Stimulated activated CD4-positive, alpha-beta T cell treated with anti-CD3 and anti-CD28 coated beads, Interleukin-1b, Interleukin-23, amount 100 ng/mL, for 48 hours (primary cell): ENCODE measurements at regions not wholly inside any gene's neighbourhood (a gene's known extent, or its start where the extent isn't known, plus 50 kb on each side); places are given as distances from the start of the nearest gene placed in this dataset.
"Not testable (repeated sequence)": the region's sequence is repeated elsewhere in the genome, so short reads cannot be mapped to it uniquely, and the experiment has no call there.

Source experiments
- DNase-seq: peaks from one replicate; pipeline ENCODE4 v3.0.0-alpha.2; 2020

- DNase-seq = no peak
Observed at GRCh38 chr7:89401099-89401498, 605.6 kb upstream of the TEX47 start.

- DNase-seq = no peak
Observed at GRCh38 chr7:89401690-89402089, 606.2 kb upstream of the TEX47 start.

DNA sequence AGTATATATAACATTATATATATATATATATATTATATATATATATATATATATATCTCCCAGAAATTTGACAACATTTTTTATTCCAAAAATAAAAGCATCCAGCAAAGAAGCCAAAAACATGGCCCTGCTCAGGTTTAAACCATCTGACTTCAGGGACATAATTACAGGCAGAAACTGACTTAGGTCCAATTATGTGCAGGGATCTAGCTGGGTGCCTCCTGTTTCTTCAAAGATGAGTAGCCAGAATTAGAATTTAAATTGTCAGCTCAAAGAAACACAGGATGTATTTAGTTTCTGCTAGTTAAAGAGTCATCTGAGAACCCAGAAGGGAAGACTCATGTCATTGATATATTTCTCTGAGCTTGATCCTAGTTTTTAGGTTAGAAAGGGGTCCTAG, 656.4 kb upstream of the TEX47 start:
- no peak for DNase-seq

- no peak for DNase-seq
Observed at GRCh38 chr7:89456556-89456955, 661.0 kb upstream of the TEX47 start.

DNA sequence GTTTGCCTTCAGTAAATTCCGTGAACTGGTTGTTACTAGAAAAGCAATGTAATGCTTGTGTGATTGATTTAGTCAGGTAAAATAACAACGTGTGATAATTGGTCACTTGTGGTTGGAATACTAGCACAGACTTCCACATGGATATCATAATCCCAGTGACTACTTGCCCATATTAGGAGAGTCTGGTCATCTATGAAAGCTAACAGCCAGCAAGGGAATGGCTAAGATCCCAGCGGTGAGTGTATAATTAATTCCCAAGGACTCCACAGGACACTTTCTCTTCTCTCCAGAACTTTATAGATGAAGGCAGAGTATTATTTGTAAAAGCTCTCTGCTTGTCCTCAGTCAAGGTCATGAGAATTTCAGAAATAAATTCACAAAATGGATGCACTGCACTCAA, 662.6 kb upstream of the TEX47 start:
- DNase-seq = no peak

GRCh38 chr7:89474456-89474855, 678.9 kb upstream of the TEX47 start:
- DNase-seq = no peak

DNA sequence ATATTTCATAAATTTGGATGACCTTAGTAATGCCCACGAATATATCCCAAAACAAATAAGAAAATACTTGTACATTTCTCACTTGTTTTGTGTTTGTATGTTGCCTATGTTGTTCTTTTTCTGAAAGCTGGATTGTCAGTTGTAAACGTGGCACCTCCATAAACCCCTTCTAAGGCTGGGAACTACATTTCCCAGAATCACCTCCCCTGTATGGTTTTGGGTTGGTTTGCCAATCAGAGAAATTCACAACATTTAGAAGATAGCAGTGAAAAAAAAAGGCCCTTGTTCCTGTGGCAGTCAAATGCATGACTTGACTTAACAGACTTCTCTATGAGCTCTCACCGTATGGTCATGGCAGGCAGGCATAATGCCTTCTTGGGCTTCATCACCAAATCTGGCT, 676.3 kb upstream of the STEAP1 start:
- DNase-seq = no peak

GRCh38 chr7:89495704-89496103, 658.6 kb upstream of the STEAP1 start:
- DNase-seq = no peak

GRCh38 chr7:89500084-89500483, 654.2 kb upstream of the STEAP1 start:
- no peak for DNase-seq

DNA sequence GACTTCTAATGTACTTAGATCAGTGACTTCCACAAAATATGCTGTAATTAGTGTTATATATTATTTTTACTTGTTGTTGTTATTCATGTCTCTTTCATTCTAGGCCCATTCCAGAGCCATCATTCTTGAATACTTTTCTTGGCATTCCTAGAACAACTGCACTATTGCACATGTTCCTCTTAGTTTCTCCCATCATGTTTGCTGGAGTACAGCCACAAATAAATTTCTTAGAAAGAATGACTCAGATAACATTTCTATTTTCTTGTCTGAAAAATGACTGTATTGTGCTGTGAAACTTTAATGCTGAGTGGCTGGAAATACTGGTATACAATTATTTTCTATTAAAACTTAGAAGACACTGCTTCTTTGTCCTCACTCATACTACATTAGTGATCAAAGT, 651.0 kb upstream of the STEAP1 start:
- DNase-seq = no peak

GRCh38 chr7:89507034-89507433, 647.2 kb upstream of the STEAP1 start:
- DNase-seq = no peak

GRCh38 chr7:89511900-89512299, 642.4 kb upstream of the STEAP1 start:
- DNase-seq = no peak

DNA sequence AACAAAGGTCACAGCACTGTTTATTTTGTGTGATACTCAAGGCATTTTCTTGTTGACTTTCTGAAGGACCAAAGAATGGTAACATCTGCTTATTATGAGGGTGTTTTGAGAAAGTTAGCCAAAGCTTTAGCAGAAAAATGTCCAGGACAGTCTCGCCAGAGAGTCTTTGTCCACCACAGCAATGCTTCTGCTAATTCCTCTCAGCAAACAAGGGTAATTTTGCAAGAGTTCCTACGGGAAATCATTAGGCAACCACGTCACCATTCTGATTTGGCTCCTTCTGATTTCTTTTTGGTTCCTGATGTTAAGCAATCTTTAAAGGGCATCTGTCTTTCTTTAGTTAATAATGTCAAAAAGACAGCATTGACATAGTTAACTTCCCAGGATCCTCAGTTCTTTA, 639.3 kb upstream of the STEAP1 start:
- no peak for DNase-seq

GRCh38 chr7:89517815-89518214, 636.5 kb upstream of the STEAP1 start:
- no peak for DNase-seq

GRCh38 chr7:89549768-89550167, 604.5 kb upstream of the STEAP1 start:
- DNase-seq = no peak

DNA sequence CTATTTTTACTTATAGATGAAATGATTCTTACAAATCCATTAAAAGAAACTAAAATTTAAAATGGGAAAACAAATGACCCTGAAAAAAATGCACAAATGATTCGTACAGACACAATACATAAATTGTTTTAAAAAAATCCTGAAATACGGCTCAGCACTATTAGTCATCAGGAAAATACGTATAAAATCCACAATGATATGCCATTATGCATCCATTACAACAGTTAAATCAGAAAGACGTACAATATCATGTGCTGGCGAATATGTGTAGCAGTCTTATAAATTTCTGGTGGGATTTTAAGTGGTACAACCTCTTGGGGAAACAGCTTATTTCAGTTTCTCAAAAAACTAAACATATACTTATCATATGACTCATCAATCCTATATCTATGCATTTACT, 600.1 kb upstream of the STEAP1 start:
- no peak for DNase-seq

DNA sequence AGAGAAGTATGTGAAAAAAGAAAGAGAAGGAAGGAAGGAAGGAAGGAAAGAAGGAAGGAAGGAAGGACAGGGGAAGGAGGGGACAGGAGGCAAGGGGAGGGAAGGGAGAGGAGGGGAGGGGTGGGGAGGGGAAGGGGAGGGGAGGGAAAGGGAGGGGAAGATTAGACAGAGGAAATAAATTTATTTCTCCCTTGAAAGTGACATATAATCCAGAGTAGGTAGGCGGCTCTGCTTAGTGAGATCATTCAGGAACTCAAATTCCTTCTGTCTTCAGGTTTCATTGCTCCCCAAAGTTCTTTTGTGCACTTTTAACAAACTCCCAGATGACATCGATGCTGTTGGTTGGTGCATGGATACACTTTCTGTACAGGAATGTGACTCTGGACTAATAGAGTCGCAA, 594.7 kb upstream of the STEAP1 start:
- no peak for DNase-seq

DNA sequence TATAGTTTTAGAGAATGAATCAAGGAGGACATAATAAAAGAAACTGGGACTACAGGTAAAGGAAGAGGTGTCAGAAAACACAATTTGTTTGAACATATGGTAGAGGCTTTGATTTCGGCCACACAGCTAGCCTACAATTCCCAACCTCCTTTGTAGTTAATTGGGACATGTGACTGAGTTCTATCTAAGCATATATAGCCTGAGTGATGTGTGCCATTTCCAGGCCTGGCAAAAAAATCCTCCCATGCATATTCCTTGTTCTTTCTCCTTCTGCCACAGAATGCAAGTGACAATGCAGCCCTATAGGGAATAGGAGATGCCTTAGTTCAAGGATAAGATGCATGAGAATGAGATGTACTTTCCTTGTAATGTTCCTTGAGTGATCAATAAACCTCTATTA, 590.7 kb upstream of the STEAP1 start:
- DNase-seq = no peak

DNA sequence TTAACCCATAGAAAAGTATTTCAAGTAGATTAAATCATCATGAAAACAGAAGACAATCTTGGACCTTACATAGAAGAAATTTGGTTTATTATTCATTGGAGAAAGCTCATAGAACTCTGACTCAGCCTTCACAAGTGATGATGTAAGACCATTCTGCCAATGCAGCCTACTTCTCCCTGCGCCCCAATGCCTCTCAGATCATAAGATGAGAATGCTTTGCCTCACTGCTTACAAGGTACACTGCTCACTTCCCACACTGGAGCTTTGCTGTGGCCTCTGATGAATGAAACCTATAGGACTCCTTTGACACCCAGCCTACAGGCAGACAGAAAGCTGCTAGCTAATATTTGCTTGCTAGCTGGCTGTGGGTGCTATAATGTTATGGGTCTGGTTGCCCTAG, 569.4 kb upstream of the STEAP1 start:
- no peak for DNase-seq

- no peak for DNase-seq
Observed at GRCh38 chr7:89593125-89593524, 561.1 kb upstream of the STEAP1 start.

- DNase-seq = no peak
Observed at GRCh38 chr7:89602984-89603383, 551.3 kb upstream of the STEAP1 start.

- DNase-seq = no peak
Observed at GRCh38 chr7:89605362-89605761, 548.9 kb upstream of the STEAP1 start.

DNA sequence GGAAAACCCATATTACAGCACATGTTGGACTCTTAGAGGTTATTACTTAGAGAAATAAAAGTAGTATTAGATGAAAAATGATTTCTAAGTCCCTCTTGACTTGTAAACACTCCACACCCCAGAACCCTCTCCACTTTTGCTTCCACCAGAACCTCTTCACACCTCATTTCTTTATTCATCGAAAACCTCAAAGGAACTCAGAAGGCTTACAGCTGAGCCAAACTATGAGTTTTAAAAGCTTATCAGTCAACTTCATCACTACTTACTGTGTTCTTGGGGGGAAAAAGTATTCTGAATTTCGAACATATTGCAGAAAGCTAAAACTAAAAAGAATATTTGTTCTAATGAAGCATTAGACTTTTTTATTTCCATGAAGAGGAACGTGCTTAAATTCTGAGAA, 547.8 kb upstream of the STEAP1 start:
- no peak for DNase-seq

GRCh38 chr7:89607792-89608191, 546.5 kb upstream of the STEAP1 start:
- DNase-seq = peak; percentile 16

GRCh38 chr7:89616829-89617228, 537.4 kb upstream of the STEAP1 start:
- DNase-seq = not testable (repeated sequence)

DNA sequence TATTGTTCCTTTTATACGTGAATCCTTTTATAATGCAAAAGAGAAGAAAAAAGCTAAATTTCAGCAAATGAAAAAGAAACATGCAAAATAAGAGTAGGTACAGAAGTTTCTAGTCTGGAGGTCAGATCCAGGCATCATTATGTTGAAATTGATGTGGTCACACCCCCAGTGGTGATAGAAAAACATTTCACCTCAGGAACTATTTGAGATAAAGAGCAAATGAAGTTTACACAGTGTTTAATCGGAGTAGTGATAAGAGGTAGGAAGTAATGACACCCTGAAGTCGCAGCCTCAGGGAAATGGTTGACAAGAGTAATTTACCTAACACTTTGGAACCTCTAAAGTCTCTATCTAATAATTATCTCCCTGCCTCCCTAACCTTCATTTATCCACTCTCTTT, 536.0 kb upstream of the STEAP1 start:
- no peak for DNase-seq
